SU-DHL-6 (cell line): ENCODE measurements at regions not wholly inside any gene's neighbourhood (a gene's known extent, or its start where the extent isn't known, plus 50 kb on each side); places are given as distances from the start of the nearest gene placed in this dataset.

Experiments used
- H2AFZ ChIP-seq: fragments of 200-600 bp; sonication (generic); 2 replicates; pipeline ENCODE4 v1.6.1; 2014; ENCODE audit warnings: low read depth, mild to moderate bottlenecking, moderate library complexity, mixed read lengths, antibody characterized with exemption, low read length; ENCODE audit not compliant: severe bottlenecking
- H3F3A ChIP-seq: fragments of 200-600 bp; shearing (Covaris generic); 2 replicates; pipeline ENCODE4 v1.6.0; 2016; ENCODE audit warnings: antibody characterized with exemption, mild to moderate bottlenecking; ENCODE audit not compliant: insufficient read depth
- H3K27ac ChIP-seq: fragments of 200-600 bp; sonication (generic); 2 replicates; pipeline ENCODE4 v1.5.1; 2016; ENCODE audit warnings: low read depth, mild to moderate bottlenecking, low read length, moderate library complexity, mixed read lengths
- H3K27me3 ChIP-seq: fragments of 200-600 bp; sonication (generic), shearing (Covaris generic); 2 replicates; pipeline ENCODE4 v1.6.0; 2014; ENCODE audit warnings: mild to moderate bottlenecking, low read length
- H3K36me3 ChIP-seq: fragments of 200-600 bp; sonication (generic); 2 replicates; pipeline ENCODE4 v1.6.1; 2014; ENCODE audit warnings: mild to moderate bottlenecking, low read length, mixed read lengths
- H3K4me2 ChIP-seq: fragments of 300-600, 200-600 bp; shearing (Covaris generic), sonication (generic); 2 replicates; pipeline ENCODE4 v1.6.0; 2014; ENCODE audit warnings: low read length, low read depth, mild to moderate bottlenecking; ENCODE audit not compliant: poor library complexity, severe bottlenecking
- H3K4me3 ChIP-seq: fragments of 200-600 bp; sonication (generic); 2 replicates; pipeline ENCODE4 v1.5.1; 2014; ENCODE audit warnings: antibody characterized with exemption, low read length, mild to moderate bottlenecking, mixed read lengths; ENCODE audit not compliant: insufficient read depth, poor library complexity, severe bottlenecking
- H3K79me2 ChIP-seq: fragments of 200-600 bp; sonication (generic); 2 replicates; pipeline ENCODE4 v1.6.1; 2014; ENCODE audit warnings: mild to moderate bottlenecking, low read length, moderate library complexity; ENCODE audit not compliant: insufficient read depth
- H3K9ac ChIP-seq: fragments of 200-600 bp; sonication (generic); 2 replicates; pipeline ENCODE4 v1.7.0; 2014; ENCODE audit warnings: mild to moderate bottlenecking, low read length
- H3K9me2 ChIP-seq: fragments of 200-600 bp; sonication (generic); replicated peaks from 2 replicates; pipeline ENCODE4 v1.6.1; 2014; ENCODE audit warnings: low read length; ENCODE audit not compliant: insufficient read depth
- H3K9me3 ChIP-seq: fragments of 200-600 bp; sonication (generic); 2 replicates; pipeline ENCODE4 v1.6.1; 2014; ENCODE audit warnings: low read length, mixed read lengths; ENCODE audit not compliant: insufficient read depth
- H4K20me1 ChIP-seq: fragments of 200-600 bp; sonication (generic); 2 replicates; pipeline ENCODE4 v1.6.1; 2014; ENCODE audit warnings: low read depth, mild to moderate bottlenecking, antibody characterized with exemption, low read length, moderate library complexity, mixed read lengths
- EZH2phosphoT487 ChIP-seq: fragments of 200-600 bp; sonication (generic), shearing (Covaris generic); conservative IDR thresholded peaks from 2 replicates; pipeline ENCODE4 v1.6.1; 2018; ENCODE audit warnings: mild to moderate bottlenecking, antibody characterized with exemption, low read length, moderate library complexity, mixed read lengths
- TF ChIP-seq, protein P1 (sequence below): fragments of 200-600 bp; sonication (generic); IDR thresholded peaks from one replicate; pipeline ENCODE4 v1.5.1; 2017; ENCODE audit warnings: antibody characterized with exemption, mild to moderate bottlenecking, low read length, moderate library complexity; ENCODE audit not compliant: insufficient read depth, poor library complexity, severe bottlenecking

DNA sequence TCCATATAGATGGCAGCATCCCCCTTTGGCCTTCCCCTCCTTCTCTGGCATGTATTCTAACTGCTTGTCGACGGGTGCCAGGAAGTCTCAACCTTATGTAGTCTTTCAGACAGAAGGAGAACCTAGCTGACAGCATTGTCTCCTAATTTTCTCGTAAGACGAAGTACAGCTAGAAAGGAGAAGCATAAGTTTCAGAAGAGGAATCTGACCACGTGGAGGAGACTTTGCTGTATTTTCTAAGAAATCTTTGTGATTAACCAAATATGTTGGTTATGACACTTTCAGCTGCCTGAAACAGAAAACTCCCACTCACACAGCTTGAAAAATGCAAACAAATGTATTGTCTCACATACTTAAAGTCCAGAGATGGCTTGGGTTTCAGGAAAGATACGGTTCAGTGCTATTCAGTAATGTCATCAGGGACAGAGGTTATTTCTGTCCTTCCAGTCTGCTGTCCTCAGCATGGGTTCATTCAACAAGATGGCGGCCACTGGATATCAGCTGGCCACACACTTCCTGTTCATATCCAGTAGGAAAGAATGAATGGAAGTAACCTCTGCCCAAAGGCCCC lies 109.5 kb upstream of the ZNF648 start:
- TF ChIP-seq EZH2phosphoT487: no peak
- TF ChIP-seq, protein P1, sequence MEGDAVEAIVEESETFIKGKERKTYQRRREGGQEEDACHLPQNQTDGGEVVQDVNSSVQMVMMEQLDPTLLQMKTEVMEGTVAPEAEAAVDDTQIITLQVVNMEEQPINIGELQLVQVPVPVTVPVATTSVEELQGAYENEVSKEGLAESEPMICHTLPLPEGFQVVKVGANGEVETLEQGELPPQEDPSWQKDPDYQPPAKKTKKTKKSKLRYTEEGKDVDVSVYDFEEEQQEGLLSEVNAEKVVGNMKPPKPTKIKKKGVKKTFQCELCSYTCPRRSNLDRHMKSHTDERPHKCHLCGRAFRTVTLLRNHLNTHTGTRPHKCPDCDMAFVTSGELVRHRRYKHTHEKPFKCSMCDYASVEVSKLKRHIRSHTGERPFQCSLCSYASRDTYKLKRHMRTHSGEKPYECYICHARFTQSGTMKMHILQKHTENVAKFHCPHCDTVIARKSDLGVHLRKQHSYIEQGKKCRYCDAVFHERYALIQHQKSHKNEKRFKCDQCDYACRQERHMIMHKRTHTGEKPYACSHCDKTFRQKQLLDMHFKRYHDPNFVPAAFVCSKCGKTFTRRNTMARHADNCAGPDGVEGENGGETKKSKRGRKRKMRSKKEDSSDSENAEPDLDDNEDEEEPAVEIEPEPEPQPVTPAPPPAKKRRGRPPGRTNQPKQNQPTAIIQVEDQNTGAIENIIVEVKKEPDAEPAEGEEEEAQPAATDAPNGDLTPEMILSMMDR: no peak
- Histone ChIP-seq H3K9ac (no peak overlapping the region), H3K9me3 (no peaks in the 10 kb centered on the region), H3K36me3 (no peaks in the 10 kb centered on the region), H3F3A (no peaks in the 10 kb centered on the region), H3K27ac (no peak overlapping the region), H2AFZ (no peak overlapping the region), H3K4me3 (no peak overlapping the region), H3K79me2 (no peaks in the 10 kb centered on the region), H3K4me2 (no peak overlapping the region), H3K27me3 (no peaks in the 10 kb centered on the region), H4K20me1 (no peaks in the 10 kb centered on the region), H3K9me2 (no peaks in the 10 kb centered on the region)

DNA sequence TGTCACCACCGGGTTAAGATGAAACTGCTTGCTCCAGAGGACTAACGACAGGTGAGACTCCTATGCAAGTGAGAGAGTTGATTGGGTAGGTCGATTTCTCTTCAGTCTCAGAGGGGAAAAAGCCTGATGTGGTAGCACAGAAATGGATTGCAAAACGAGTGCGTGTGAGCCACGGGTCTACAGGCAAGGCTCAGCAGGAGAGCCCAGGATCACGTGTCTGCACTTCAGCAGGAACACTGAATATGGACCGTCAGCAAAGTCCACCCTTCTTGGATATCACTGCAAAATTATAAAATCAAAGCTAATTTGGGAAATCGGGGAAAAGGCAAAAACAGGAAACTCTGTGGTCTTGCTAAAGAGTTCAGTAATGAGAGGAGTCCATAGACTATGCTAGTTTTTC lies 107.7 kb upstream of the ZNF648 start:
- no peaks in the 10 kb centered on the region for H3F3A ChIP-seq
- no peak overlapping the region for H3K4me2 ChIP-seq
- H3K27me3 ChIP-seq: no peaks in the 10 kb centered on the region
- no peak overlapping the region for H3K27ac ChIP-seq
- H3K36me3 ChIP-seq: no peaks in the 10 kb centered on the region
- no peak overlapping the region for H2AFZ ChIP-seq
- no peak for TF ChIP-seq EZH2phosphoT487
- TF ChIP-seq, protein P1: no peak
- no peaks in the 10 kb centered on the region for H3K79me2 ChIP-seq
- H4K20me1 ChIP-seq: no peaks in the 10 kb centered on the region
- no peaks in the 10 kb centered on the region for H3K9me2 ChIP-seq
- no peak overlapping the region for H3K9ac ChIP-seq
- no peaks in the 10 kb centered on the region for H3K9me3 ChIP-seq
- H3K4me3 ChIP-seq: no peak overlapping the region

DNA sequence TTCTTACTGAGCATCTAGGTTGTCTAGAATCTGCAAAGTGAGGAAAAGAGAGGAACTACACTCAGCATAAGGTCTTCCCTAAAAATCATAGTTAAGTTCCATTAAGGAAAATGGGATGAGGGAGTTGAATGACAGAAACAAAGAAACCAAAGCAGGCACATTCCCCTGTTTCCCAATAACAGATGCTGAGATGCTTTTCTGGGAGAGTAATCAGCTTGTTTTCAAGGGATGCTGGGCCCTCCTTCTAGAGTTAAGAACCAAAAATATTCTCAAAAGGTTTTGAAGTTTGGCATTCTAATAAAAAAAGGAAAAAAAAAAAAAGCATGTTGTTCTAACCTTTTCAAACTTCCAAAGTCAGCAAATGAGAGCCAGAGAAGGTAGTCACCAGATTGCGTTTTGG lies 105.2 kb upstream of the ZNF648 start:
- Histone ChIP-seq H3K27ac (no peak overlapping the region), H3K9me3 (no peaks in the 10 kb centered on the region), H4K20me1 (no peaks in the 10 kb centered on the region), H3K27me3 (no peaks in the 10 kb centered on the region), H3K4me3 (no peak overlapping the region), H3K79me2 (no peaks in the 10 kb centered on the region), H3K36me3 (no peaks in the 10 kb centered on the region), H2AFZ (no peak overlapping the region), H3F3A (no peaks in the 10 kb centered on the region), H3K4me2 (no peak overlapping the region), H3K9ac (no peak overlapping the region), H3K9me2 (no peaks in the 10 kb centered on the region)
- TF ChIP-seq, protein P1: no peak
- no peak for TF ChIP-seq EZH2phosphoT487

DNA sequence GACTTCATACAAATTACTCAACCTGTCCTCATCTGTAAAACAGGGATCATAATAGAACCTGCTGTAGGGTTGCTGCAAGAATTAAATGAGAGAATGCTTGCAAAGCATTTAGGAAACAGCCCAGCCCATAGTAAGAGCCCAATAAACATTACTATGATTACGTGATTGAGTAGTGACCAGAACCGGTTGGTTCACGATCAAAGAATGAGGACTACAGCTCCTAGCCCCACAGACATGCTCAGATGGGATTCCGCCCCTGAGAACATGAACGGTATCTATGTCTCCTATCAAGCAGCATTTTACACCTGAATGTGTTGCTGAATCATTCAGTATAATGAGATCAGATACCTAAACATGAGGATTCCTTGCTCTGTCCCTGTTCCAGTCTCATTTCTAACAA lies 104.8 kb upstream of the ZNF648 start:
- no peak overlapping the region for H2AFZ ChIP-seq
- H3K4me3 ChIP-seq: no peak overlapping the region
- H3F3A ChIP-seq: no peaks in the 10 kb centered on the region
- H3K9me2 ChIP-seq: no peaks in the 10 kb centered on the region
- no peak overlapping the region for H3K27ac ChIP-seq
- no peak for TF ChIP-seq EZH2phosphoT487
- TF ChIP-seq, protein P1: no peak
- no peak overlapping the region for H3K4me2 ChIP-seq
- H3K79me2 ChIP-seq: no peaks in the 10 kb centered on the region
- H3K9ac ChIP-seq: no peak overlapping the region
- H4K20me1 ChIP-seq: no peaks in the 10 kb centered on the region
- no peaks in the 10 kb centered on the region for H3K36me3 ChIP-seq
- no peaks in the 10 kb centered on the region for H3K9me3 ChIP-seq
- no peaks in the 10 kb centered on the region for H3K27me3 ChIP-seq
